ENCODE measurements at regions not wholly inside any gene's neighbourhood (a gene's known extent, or its start where the extent isn't known, plus 50 kb on each side); places are given as distances from the start of the nearest gene placed in this dataset.

DNA sequence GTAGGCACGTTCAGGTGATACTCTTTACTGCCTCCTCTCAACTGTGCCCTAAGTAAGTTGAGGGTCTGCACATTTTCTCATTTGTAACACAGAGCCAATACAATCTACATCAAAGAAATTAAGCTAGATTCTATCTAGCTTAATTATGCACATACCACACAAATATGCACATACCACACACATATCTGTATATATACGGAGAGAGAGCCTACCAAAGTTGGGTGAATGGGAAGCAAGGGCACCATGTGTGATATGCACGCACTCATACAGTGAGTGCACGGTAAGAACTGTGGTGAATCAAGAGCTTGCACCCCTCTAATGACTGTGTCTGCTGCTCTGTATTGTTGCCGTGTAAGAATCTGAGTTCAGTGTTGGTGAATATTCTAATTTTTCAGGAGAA lies 314.9 kb downstream of the ZNF326 start:
- TF ChIP-seq, protein P1, sequence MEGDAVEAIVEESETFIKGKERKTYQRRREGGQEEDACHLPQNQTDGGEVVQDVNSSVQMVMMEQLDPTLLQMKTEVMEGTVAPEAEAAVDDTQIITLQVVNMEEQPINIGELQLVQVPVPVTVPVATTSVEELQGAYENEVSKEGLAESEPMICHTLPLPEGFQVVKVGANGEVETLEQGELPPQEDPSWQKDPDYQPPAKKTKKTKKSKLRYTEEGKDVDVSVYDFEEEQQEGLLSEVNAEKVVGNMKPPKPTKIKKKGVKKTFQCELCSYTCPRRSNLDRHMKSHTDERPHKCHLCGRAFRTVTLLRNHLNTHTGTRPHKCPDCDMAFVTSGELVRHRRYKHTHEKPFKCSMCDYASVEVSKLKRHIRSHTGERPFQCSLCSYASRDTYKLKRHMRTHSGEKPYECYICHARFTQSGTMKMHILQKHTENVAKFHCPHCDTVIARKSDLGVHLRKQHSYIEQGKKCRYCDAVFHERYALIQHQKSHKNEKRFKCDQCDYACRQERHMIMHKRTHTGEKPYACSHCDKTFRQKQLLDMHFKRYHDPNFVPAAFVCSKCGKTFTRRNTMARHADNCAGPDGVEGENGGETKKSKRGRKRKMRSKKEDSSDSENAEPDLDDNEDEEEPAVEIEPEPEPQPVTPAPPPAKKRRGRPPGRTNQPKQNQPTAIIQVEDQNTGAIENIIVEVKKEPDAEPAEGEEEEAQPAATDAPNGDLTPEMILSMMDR (IDR thresholded peaks at IDR 0.05; ENCODE audit: insufficient read depth, low read length, poor library complexity, severe bottlenecking) = no peak
- TF ChIP-seq EZH2phosphoT487 (conservative IDR thresholded peaks at IDR 0.05; ENCODE audit: low read length) = no peak

Measured in SU-DHL-6 (cell line).